Lower lobe of right lung (tissue), 2 donors: ENCODE measurements at regions not wholly inside any gene's neighbourhood (a gene's known extent, or its start where the extent isn't known, plus 50 kb on each side); places are given as distances from the start of the nearest gene placed in this dataset.

ENCODE experiments used
- ATAC-seq, 2 donors: fragments of 200-7000 bp; cut with Tn5 transposase; one replicate each; pipeline ENCODE4 v1.9.1; 2020 to 2022; ENCODE audit warnings: mild to moderate bottlenecking in 2 of 2, moderate library complexity in 2 of 2
- DNase-seq: peaks from one replicate; pipeline ENCODE4 v3.0.0-alpha.2; 2020
- H3K27ac ChIP-seq: fragments of 200-600 bp; one replicate; pipeline ENCODE4 v1.8.0; 2022
- H3K27me3 ChIP-seq: fragments of 200-600 bp; one replicate; pipeline ENCODE4 v1.8.0; 2022; ENCODE audit warnings: low read depth
- H3K36me3 ChIP-seq: fragments of 200-600 bp; one replicate; pipeline ENCODE4 v1.8.0; 2022; ENCODE audit warnings: mild to moderate bottlenecking
- H3K4me1 ChIP-seq: fragments of 200-600 bp; one replicate; pipeline ENCODE4 v1.8.0; 2022
- H3K4me3 ChIP-seq: fragments of 200-600 bp; one replicate; pipeline ENCODE4 v1.8.0; 2022; ENCODE audit warnings: mild to moderate bottlenecking
- H3K9me3 ChIP-seq: fragments of 200-600 bp; one replicate; pipeline ENCODE4 v1.8.0; 2022
- CTCF ChIP-seq: fragments of 200-600 bp; IDR thresholded peaks from one replicate; pipeline ENCODE4 v1.8.0; 2022; ENCODE audit warnings: antibody characterized with exemption, mild to moderate bottlenecking
- intact Hi-C: fragments of 100-400 bp; cut with DNase I; formaldehyde crosslinking; loops from one replicate; pipeline ENCODE4 v1.11.0; 2022
- donor health status: DM: no; HTN: yes; CAD: no; lungs with severe emphysema.

- Histone ChIP-seq H3K9me3 (no peaks in the 10 kb centered on the region), H3K36me3 (no peaks in the 10 kb centered on the region), H3K27ac (no peak overlapping the region), H3K4me1 (no peaks in the 10 kb centered on the region), H3K27me3 (no peaks in the 10 kb centered on the region), H3K4me3 (no peak overlapping the region)
- ATAC-seq, result no peak
- DNase-seq, result no peak
- no peak for TF ChIP-seq CTCF
- intact Hi-C loops, result no loop called here
These were observed 166.5 kb upstream of the HAND2 start for GRCh38 chr4:173696551-173696950.

- no peaks in the 10 kb centered on the region for H3K27me3 ChIP-seq
- H3K4me1 ChIP-seq, result no peaks in the 10 kb centered on the region
- H3K27ac ChIP-seq, result no peak overlapping the region
- no peak for ATAC-seq
- H3K9me3 ChIP-seq, result no peaks in the 10 kb centered on the region
- H3K4me3 ChIP-seq, result no peak overlapping the region
- intact Hi-C loops, result no loop called here
- H3K36me3 ChIP-seq, result no peaks in the 10 kb centered on the region
- no peak for DNase-seq
- TF ChIP-seq CTCF, result no peak
These were observed 166.0 kb upstream of the HAND2 start for GRCh38 chr4:173696011-173696410.

- H3K27ac ChIP-seq, result no peak overlapping the region
- no peak for DNase-seq
- no peak for ATAC-seq
- no peaks in the 10 kb centered on the region for H3K9me3 ChIP-seq
- no peaks in the 10 kb centered on the region for H3K4me1 ChIP-seq
- no peak overlapping the region for H3K4me3 ChIP-seq
- intact Hi-C loops, result no loop called here
- H3K36me3 ChIP-seq, result no peaks in the 10 kb centered on the region
- no peak for TF ChIP-seq CTCF
- H3K27me3 ChIP-seq, result no peaks in the 10 kb centered on the region
These were observed 155.8 kb upstream of the HAND2 start for GRCh38 chr4:173685831-173686210.

GRCh38 chr4:173685165-173685830 lies 155.3 kb upstream of the HAND2 start:
- no peaks in the 10 kb centered on the region for H3K4me1 ChIP-seq
- H3K9me3 ChIP-seq, result no peaks in the 10 kb centered on the region
- no peak for TF ChIP-seq CTCF
- no peak for ATAC-seq
- no peak overlapping the region for H3K4me3 ChIP-seq
- intact Hi-C loops, result no loop called here
- H3K36me3 ChIP-seq, result no peaks in the 10 kb centered on the region
- H3K27me3 ChIP-seq, result no peaks in the 10 kb centered on the region
- no peak for DNase-seq
- H3K27ac ChIP-seq, result no peak overlapping the region

GRCh38 chr4:173684223-173684622 lies 154.2 kb upstream of the HAND2 start:
- TF ChIP-seq CTCF, result no peak
- no peaks in the 10 kb centered on the region for H3K4me1 ChIP-seq
- H3K27ac ChIP-seq, result no peak overlapping the region
- no peaks in the 10 kb centered on the region for H3K36me3 ChIP-seq
- no peaks in the 10 kb centered on the region for H3K9me3 ChIP-seq
- DNase-seq (no peak), ATAC-seq (no peak)
- no peaks in the 10 kb centered on the region for H3K27me3 ChIP-seq
- no peak overlapping the region for H3K4me3 ChIP-seq
- intact Hi-C loops, result no loop called here
